AG09319 (cell line): ENCODE measurements at regions not wholly inside any gene's neighbourhood (a gene's known extent, or its start where the extent isn't known, plus 50 kb on each side); places are given as distances from the start of the nearest gene placed in this dataset.
"Not testable (repeated sequence)": the region's sequence is repeated elsewhere in the genome, so short reads cannot be mapped to it uniquely, and the experiment has no call there.

Experiments used
- DNase-seq: peaks from one replicate; pipeline ENCODE4 v3.0.0-alpha.2; 2010; ENCODE audit warnings: low read depth; ENCODE audit errors: extremely low read depth
- CTCF ChIP-seq: IDR thresholded peaks from 2 replicates; pipeline ENCODE4 v1.5.1; 2011; ENCODE audit warnings: low read depth, mild to moderate bottlenecking, inconsistent platforms, low read length, moderate library complexity

GRCh38 chr18:52228166-52228565 lies 111.8 kb upstream of the DCC start:
- no peak for DNase-seq

GRCh38 chr18:52236131-52236530 lies 103.9 kb upstream of the DCC start:
- no peak for DNase-seq
- no peak for TF ChIP-seq CTCF

More at GRCh38 chr18:52228166-52228565, 111.8 kb upstream of the DCC start:
- no peak for TF ChIP-seq CTCF

GRCh38 chr18:52237551-52237950 lies 102.4 kb upstream of the DCC start:
- no peak for DNase-seq
- no peak for TF ChIP-seq CTCF

- DNase-seq = no peak
- TF ChIP-seq CTCF = no peak
Observed at GRCh38 chr18:52242711-52243110, 97.3 kb upstream of the DCC start.

GRCh38 chr18:52244658-52245057 lies 95.3 kb upstream of the DCC start:
- DNase-seq = no peak
- no peak for TF ChIP-seq CTCF

- TF ChIP-seq CTCF = no peak
Observed at GRCh38 chr18:52254367-52254766, 85.6 kb upstream of the DCC start.

GRCh38 chr18:52257417-52257816 lies 82.6 kb upstream of the DCC start:
- DNase-seq = not testable (repeated sequence)

More at GRCh38 chr18:52254367-52254766, 85.6 kb upstream of the DCC start:
- DNase-seq = no peak

GRCh38 chr18:52275817-52276216 lies 64.2 kb upstream of the DCC start:
- TF ChIP-seq CTCF = no peak
- DNase-seq = no peak
